ENCODE measurements at regions not wholly inside any gene's neighbourhood (a gene's known extent, or its start where the extent isn't known, plus 50 kb on each side); places are given as distances from the start of the nearest gene placed in this dataset.

GRCh38 chr6:115460913-115461312, 599.8 kb downstream of the FRK start:
- H3K4me1 ChIP-seq (ENCODE audit: insufficient read depth, low read length, severe bottlenecking), result no peaks in the 10 kb centered on the region
- no peak overlapping the region for H3K27ac ChIP-seq (ENCODE audit: low read depth, low read length, poor library complexity, severe bottlenecking)
- H3F3A ChIP-seq (ENCODE audit: insufficient read depth, low read length), result no peaks in the 10 kb centered on the region
- no peaks in the 10 kb centered on the region for H3K79me2 ChIP-seq (ENCODE audit: insufficient read depth, low read length)
- H3K9ac ChIP-seq (ENCODE audit: low read length), result no peak overlapping the region
- H3K9me2 ChIP-seq (ENCODE audit: low read depth, low read length), result no peaks in the 10 kb centered on the region
- no peak overlapping the region for H3K4me2 ChIP-seq (ENCODE audit: low read length)
- H4K20me1 ChIP-seq (ENCODE audit: insufficient read depth, low read length), result no peaks in the 10 kb centered on the region; the same call in 1 of the 2 replicates
- H3K36me3 ChIP-seq (ENCODE audit: insufficient read depth, low read length), result no peaks in the 10 kb centered on the region
- H3K9me3 ChIP-seq (ENCODE audit: low read length), result no peaks in the 10 kb centered on the region
- no peak overlapping the region for H2AFZ ChIP-seq (ENCODE audit: low read length)
- no peak for TF ChIP-seq CTCF (IDR thresholded peaks at IDR 0.05; ENCODE audit: low read length)
- no peak for TF ChIP-seq EZH2 (IDR thresholded peaks at IDR 0.05; ENCODE audit: borderline replicate concordance, low read length)
- H3K27me3 ChIP-seq (ENCODE audit: insufficient read depth, low read length), result no peaks in the 10 kb centered on the region
- H3K4me3 ChIP-seq (ENCODE audit: low read depth, low read length, poor library complexity, severe bottlenecking), result no peak overlapping the region

- H3K27me3 ChIP-seq (ENCODE audit: insufficient read depth, low read length), result no peaks in the 10 kb centered on the region
- TF ChIP-seq CTCF (IDR thresholded peaks at IDR 0.05; ENCODE audit: low read length) (no peak), EZH2 (IDR thresholded peaks at IDR 0.05; ENCODE audit: borderline replicate concordance, low read length) (no peak)
- no peaks in the 10 kb centered on the region for H3F3A ChIP-seq (ENCODE audit: insufficient read depth, low read length)
- no peak overlapping the region for H3K27ac ChIP-seq (ENCODE audit: low read depth, low read length, poor library complexity, severe bottlenecking)
- no peaks in the 10 kb centered on the region for H3K4me1 ChIP-seq (ENCODE audit: insufficient read depth, low read length, severe bottlenecking)
- H3K9me2 ChIP-seq (ENCODE audit: low read depth, low read length), result no peaks in the 10 kb centered on the region
- H3K36me3 ChIP-seq (ENCODE audit: insufficient read depth, low read length), result no peaks in the 10 kb centered on the region
- no peaks in the 10 kb centered on the region for H3K9me3 ChIP-seq (ENCODE audit: low read length)
- H3K4me3 ChIP-seq (ENCODE audit: low read depth, low read length, poor library complexity, severe bottlenecking), result no peak overlapping the region
- no peak overlapping the region for H3K9ac ChIP-seq (ENCODE audit: low read length)
- no peak overlapping the region for H2AFZ ChIP-seq (ENCODE audit: low read length)
- no peaks in the 10 kb centered on the region for H3K79me2 ChIP-seq (ENCODE audit: insufficient read depth, low read length)
- no peaks in the 10 kb centered on the region; the same call in 1 of the 2 replicates for H4K20me1 ChIP-seq (ENCODE audit: insufficient read depth, low read length)
- no peak overlapping the region for H3K4me2 ChIP-seq (ENCODE audit: low read length)
These were observed 603.8 kb downstream of the FRK start for GRCh38 chr6:115456848-115457247.

- Histone ChIP-seq H3K4me3 (ENCODE audit: low read depth, low read length, poor library complexity, severe bottlenecking) (no peak overlapping the region), H3K9me2 (ENCODE audit: low read depth, low read length) (no peaks in the 10 kb centered on the region), H3K9ac (ENCODE audit: low read length) (no peak overlapping the region), H3K79me2 (ENCODE audit: insufficient read depth, low read length) (no peaks in the 10 kb centered on the region), H3K36me3 (ENCODE audit: insufficient read depth, low read length) (no peaks in the 10 kb centered on the region), H4K20me1 (ENCODE audit: insufficient read depth, low read length) (no peaks in the 10 kb centered on the region), H2AFZ (ENCODE audit: low read length) (no peak overlapping the region), H3K27me3 (ENCODE audit: insufficient read depth, low read length) (no peaks in the 10 kb centered on the region), H3K9me3 (ENCODE audit: low read length) (no peaks in the 10 kb centered on the region), H3K4me2 (ENCODE audit: low read length) (no peak overlapping the region), H3K4me1 (ENCODE audit: insufficient read depth, low read length, severe bottlenecking) (no peaks in the 10 kb centered on the region), H3K27ac (ENCODE audit: low read depth, low read length, poor library complexity, severe bottlenecking) (no peak overlapping the region), H3F3A (ENCODE audit: insufficient read depth, low read length) (no peaks in the 10 kb centered on the region)
- TF ChIP-seq CTCF (IDR thresholded peaks at IDR 0.05; ENCODE audit: low read length), result no peak
These were observed 616.7 kb downstream of the FRK start for GRCh38 chr6:115443825-115444478.

Data from OCI-LY1 (cell line).